Hematopoietic multipotent progenitor cell (in vitro differentiated cells): ENCODE measurements at regions not wholly inside any gene's neighbourhood (a gene's known extent, or its start where the extent isn't known, plus 50 kb on each side); places are given as distances from the start of the nearest gene placed in this dataset.

Experiments used
- DNase-seq, 3 donors: peaks; one replicate each; pipeline ENCODE4 v3.0.0-alpha.2; 2011 to 2015; ENCODE audit warnings: low read depth in 2 of 3, low spot score in 2 of 3

- DNase-seq: no peak
Observed at GRCh38 chr7:22676385-22676784, 50.6 kb upstream of the IL6 start.

DNA sequence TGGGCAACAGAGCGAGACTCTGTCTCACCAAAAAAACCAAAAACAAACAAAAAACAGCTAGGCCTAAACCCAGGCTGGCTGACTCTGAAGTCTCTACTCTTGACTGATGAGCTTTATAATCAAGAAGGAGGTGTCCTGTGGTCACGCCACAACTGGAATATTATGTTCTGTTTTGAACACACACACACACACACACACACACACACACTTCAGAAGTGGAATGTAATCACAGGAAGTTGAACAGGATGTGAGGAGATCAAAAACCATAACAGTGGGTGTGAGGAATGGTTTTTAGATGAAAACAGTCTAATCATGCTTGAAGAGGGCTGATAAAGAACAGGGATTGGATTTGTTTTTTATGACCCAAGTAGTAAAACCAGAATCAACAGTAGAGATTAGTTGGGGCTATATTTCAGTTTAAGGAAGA, 51.1 kb upstream of the IL6 start:
- peak in 2 of 3 donors; percentile 4 to 21 for DNase-seq

DNA sequence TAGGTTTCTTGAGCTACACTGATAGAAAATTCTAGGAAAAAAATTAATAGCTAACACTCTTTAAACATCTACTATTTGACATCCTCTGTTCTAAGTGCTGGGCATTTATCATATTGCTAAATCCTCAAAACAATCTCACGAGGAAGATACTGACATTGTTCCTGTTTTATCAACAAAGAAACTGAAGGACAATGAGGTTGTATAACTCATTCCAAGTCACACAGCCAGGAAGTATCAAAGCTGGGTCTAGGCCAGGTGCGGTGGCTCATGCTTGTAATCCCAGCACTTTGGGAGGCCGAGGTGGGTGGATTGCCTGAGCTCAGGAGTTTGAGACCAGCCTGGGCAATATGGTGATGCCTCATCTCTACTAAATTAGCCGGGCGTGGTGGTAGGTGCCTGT, 51.6 kb upstream of the IL6 start:
- DNase-seq: no peak

DNA sequence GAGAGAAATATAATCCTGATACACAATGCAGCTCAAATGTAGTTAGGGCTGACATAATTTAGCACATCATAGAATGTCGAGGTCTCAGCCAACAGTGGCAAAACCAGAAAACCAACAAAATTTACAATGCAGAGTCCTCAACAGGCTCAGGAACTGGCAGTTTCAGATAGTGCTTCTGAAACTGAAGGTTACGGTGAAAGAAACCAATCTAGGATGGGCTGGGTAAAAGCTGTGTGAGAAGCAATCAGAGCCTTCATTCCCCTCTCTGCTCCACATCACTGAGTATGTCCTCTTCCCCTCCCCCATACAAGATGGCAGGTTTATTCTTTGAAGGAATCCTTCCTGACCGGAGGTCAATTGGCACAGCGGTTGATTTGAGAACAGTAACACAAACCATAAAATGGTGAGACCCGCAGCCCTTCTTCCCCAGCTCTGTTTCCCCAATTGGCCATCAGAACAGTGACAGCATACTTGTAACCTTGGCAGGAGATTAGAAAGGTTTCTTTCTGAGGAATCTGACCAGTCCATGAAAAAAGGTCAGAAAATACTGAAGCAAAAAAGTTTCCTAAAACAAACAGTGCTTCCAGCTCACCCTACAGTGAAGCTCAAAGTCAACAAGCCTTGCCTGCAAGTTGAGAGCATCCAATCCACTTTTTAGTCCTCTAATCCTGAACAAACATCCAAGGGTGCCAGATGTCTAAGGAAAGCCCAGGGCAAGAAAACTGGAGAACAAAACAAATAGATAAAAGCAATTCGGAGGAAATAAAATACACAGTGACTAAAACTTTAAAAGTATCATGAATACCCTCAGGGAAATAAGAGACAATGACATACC, 53.9 kb upstream of the IL6 start:
- no peak for DNase-seq

DNA sequence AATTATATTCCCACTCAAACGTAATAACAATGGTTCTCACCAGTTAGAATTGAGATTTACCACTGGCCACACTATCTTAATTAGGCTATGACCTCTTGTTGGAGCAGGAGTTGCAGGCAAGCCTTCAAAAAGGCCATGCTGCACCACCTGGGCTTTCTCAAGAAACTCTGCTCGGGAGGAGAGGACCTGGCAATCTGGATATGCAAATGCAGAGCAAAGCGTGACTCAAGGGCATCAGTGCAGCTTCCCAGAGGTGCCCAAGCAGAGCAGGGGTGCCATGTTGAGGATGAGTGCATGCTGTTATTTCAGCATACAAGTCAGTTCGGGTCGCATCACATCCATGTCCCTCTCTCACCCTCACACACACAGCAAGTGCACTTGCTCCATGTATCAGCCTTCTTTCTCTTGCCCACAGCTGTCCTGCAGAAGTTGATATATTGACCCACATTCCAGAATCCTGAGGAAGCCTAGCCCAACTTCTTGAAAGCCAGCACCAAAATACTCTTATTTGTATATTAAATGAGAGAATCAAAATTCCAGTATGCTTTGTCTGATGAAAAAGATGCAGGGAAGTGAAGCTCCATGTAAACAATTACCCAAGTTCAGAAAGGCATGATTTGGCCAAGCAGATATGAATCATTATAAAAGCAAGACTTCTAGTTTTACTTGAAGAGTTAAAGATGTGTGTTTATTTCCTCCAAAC, 55.7 kb upstream of the IL6 start:
- no peak for DNase-seq

DNA sequence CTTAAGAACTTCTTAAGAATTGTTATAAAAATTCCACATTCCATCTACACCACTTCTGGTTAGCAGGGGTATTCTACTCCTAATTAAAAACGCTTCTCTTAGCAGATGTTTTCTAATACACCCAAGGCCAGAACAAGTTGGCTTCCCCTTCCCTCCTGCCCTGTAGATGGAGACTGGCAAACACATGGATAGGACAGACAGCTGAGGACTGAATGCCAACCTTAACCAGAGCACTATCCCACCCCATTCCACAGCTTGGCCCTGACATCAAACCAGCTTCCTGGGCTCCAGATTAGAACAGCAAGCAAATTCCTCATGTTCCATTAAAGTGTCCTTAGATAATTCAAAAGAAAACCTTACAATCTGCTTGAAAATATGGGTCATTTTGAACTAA, 56.6 kb upstream of the IL6 start:
- DNase-seq: no peak

DNA sequence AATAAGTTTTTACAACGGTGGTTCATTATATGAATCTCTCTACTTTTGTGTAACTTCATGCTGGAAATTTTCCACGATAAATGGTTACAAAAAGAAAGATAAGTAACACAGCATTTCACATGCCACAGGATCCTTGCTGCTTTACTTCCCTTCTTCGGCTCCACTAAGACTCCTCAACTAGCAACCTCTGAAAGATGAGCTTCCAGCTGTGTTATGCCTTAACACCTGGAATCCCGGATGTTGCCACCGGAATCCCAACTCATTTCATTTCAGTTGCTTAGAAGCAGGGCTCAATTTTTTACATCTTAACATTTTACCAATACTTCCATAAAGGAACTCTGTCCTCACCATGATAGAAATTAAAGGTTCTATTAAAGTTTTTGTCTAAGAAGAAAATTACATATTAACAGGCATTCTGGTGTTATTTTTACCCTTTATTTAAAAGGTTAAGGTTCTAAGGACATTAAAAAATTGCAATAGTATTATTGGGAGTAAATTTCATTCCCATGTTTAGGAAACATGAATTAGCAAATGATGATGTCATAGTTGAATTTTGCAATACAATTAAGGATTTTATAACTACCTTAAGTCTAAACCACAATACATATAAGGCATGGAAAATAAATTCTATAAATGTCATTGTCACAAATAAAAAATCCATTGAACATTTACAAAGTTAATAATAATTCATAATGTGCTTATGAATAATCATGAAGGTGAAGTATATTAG, 57.1 kb upstream of the IL6 start:
- no peak for DNase-seq

GRCh38 chr7:22668971-22669401, 58.0 kb upstream of the IL6 start:
- DNase-seq: no peak

GRCh38 chr7:22667562-22668239, 59.3 kb upstream of the IL6 start:
- no peak for DNase-seq

- no peak for DNase-seq
Observed at GRCh38 chr7:22667187-22667561, 59.8 kb upstream of the IL6 start.

GRCh38 chr7:22666732-22667131, 60.3 kb upstream of the IL6 start:
- peak in 1 of 3 donors; percentile 12 for DNase-seq

DNA sequence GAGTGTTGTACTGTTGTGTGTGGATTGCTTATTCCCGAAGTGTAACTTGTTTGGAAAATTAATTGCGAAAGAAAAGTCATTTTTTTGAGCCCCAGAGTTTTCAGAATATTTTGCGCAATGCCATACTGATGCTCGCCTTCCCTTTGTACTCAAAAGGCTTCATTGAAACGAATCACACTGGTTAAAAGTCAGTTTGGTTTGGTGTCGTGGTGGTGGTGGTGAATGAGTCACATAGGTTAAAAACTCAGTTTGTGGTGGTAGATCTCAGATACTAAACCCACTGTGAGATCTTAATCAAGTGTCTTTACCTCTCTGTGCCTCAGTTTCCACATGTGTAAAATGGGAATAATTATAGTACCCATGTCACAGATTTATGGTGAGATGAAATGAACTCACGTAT, 61.1 kb upstream of the IL6 start:
- no peak for DNase-seq

- DNase-seq: no peak
Observed at GRCh38 chr7:22664988-22665798, 61.8 kb upstream of the IL6 start.

- no peak for DNase-seq
Observed at GRCh38 chr7:22663721-22664120, 63.3 kb upstream of the IL6 start.

DNA sequence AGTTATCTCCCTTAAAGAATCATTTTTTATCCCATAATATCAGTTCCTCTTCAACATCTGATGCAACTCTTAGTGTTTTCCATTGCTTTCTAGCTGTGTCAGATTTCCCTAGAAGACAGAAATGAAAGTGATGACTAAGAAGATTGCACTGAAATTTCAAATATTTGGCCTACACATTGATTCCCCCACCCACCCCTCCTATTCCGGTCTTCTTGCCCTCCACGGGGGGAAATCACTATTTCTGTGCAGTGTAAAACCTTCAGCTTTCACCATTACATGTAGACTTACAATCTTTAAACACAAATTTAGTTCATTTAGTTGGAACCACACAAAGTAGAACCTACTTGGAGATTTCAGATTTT, 63.7 kb upstream of the IL6 start:
- DNase-seq: no peak

DNA sequence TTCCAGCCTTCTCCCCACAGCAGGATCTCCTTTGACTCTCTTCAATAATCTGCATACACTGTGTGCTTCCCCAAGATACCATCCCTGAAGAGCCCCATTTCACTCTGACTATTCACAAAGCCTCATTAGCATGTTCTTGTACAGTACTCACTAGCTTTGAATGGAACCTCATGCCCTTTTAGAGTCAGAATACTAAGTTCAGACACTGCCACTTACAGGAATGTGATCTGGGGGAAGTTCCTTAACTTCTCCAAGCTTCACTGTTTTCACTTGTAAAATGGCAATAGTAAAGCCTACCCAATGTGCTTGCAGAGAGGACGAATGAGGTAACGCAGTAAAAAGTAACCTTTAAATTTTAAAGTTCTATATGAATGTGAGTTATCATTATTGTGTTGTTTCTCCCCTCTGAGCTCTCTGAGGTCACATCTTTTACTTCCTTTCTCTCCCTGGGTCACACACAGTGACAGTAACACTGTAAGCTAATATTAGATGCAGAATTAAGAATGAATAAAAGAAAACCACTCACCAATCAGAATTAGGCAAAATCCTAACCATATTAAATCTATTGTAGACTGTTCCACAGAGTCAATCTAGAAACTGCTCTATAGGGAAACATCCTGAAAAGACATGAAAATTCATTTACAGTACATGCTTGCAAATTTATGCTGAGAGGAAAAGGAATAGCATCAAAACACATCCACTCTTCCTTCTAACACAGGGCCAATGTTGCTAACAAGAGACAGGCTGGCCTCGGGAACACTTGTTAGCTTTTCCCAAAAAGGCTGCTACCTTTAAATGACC, 64.2 kb upstream of the IL6 start:
- no peak for DNase-seq

DNA sequence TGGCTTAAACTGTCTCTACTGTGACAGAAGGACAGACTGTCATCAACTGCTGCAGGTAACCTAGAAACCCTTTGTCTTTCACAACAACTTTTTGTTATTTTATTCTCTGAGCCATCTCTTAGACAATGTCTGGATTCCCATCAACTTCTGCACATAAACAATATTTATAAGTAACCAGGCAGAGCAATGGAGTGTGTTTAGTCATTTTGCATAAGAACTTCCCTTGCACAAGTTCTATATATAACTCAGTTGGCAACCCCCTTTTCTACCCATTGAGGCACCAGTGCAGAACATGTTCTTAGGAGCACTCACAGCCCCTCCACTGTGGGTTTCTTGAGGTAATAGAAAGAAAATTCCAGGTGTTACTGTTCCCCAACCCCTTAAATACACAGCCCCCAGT, 65.0 kb upstream of the IL6 start:
- no peak for DNase-seq

DNA sequence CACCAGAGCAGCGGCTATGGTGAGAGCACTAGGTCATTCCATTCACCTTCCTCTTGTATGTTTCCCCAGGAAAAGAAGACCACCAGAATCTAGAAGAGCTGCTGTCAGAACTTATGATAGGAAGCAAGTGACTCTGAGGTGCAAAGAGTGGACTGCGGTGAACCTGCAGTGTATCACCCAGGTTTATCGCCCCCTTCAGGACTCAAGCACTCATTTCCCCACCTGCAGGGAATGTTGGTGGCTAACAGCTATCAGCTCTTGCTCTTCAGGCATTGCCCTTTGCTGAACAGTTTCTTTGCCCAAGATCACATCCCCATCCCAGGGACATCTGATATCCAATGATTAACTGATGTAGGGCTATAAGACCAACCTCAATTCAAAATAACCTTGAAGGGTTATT, 66.3 kb upstream of the IL6 start:
- DNase-seq: no peak

GRCh38 chr7:22660293-22660692, 66.7 kb upstream of the IL6 start:
- DNase-seq: no peak

- no peak for DNase-seq
Observed at GRCh38 chr7:22659741-22660140, 67.3 kb upstream of the IL6 start.
